HG03469 (cell line): ENCODE measurements at regions not wholly inside any gene's neighbourhood (a gene's known extent, or its start where the extent isn't known, plus 50 kb on each side); places are given as distances from the start of the nearest gene placed in this dataset.

Experiments
- ATAC-seq: cut with Tn5 transposase; IDR thresholded peaks from one replicate; pipeline ENCODE4 v1.9.1; 2021; ENCODE audit warnings: mild to moderate bottlenecking, moderate library complexity, moderate number of reproducible peaks; ENCODE audit not compliant: unreplicated experiment

- no peak for ATAC-seq
These were observed 292.4 kb upstream of the CBLB start for GRCh38 chr3:106161246-106161645.

- ATAC-seq, result no peak
These were observed 298.9 kb upstream of the CBLB start for GRCh38 chr3:106167728-106168127.

GRCh38 chr3:106168962-106169750, 300.3 kb upstream of the CBLB start:
- no peak for ATAC-seq

GRCh38 chr3:106170636-106171035, 301.8 kb upstream of the CBLB start:
- ATAC-seq, result no peak

GRCh38 chr3:106172101-106172500, 303.3 kb upstream of the CBLB start:
- ATAC-seq, result no peak

- ATAC-seq, result peak; percentile 36
These were observed 304.0 kb upstream of the CBLB start for GRCh38 chr3:106172780-106173179.

- ATAC-seq, result no peak
These were observed 306.5 kb upstream of the CBLB start for GRCh38 chr3:106175276-106175675.

GRCh38 chr3:106176734-106177133, 307.9 kb upstream of the CBLB start:
- peak; percentile 87 for ATAC-seq

- no peak for ATAC-seq
These were observed 314.2 kb upstream of the CBLB start for GRCh38 chr3:106182950-106183511.

- peak; percentile 26 for ATAC-seq
These were observed 315.1 kb upstream of the CBLB start for GRCh38 chr3:106183762-106184391.

- ATAC-seq, result peak; percentile 89
These were observed 316.0 kb upstream of the CBLB start for GRCh38 chr3:106184540-106185457.

- no peak for ATAC-seq
These were observed 317.1 kb upstream of the CBLB start for GRCh38 chr3:106185949-106186348.

GRCh38 chr3:106190296-106190695, 321.5 kb upstream of the CBLB start:
- no peak for ATAC-seq

- no peak for ATAC-seq
These were observed 322.4 kb upstream of the CBLB start for GRCh38 chr3:106191211-106191610.

- ATAC-seq, result no peak
These were observed 323.1 kb upstream of the CBLB start for GRCh38 chr3:106191913-106192312.

- ATAC-seq, result no peak
These were observed 325.1 kb upstream of the CBLB start for GRCh38 chr3:106193876-106194275.

GRCh38 chr3:106194726-106195125, 325.9 kb upstream of the CBLB start:
- no peak for ATAC-seq

GRCh38 chr3:106197532-106198194, 328.9 kb upstream of the CBLB start:
- ATAC-seq, result no peak

- no peak for ATAC-seq
These were observed 335.5 kb upstream of the CBLB start for GRCh38 chr3:106204160-106204868.

GRCh38 chr3:106206146-106206545, 337.3 kb upstream of the CBLB start:
- ATAC-seq, result peak; percentile 78
